ENCODE measurements at regions not wholly inside any gene's neighbourhood (a gene's known extent, or its start where the extent isn't known, plus 50 kb on each side); places are given as distances from the start of the nearest gene placed in this dataset.

DNA sequence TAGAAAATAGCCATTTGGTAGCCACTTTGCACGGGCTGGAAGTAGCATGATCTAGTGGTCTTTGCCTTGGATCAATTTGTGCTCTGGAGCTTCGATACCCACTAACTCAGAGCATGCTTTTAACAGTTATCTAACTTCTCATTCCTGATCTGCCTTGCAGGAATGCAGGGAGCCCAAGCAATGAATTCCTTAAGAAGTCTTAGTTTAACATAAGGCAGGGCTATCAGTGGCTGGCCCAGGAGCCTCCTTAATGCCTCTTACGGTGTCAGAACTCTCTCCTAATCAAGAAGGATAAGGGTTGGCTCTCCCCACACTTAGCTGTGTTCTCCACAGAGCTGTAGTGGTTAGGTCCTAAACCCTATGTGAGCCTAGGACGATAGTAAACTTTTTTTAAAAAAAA is 95.8 kb upstream of the TBCA start:
- H3K36me3 ChIP-seq = no peaks in the 10 kb centered on the region
- 78 to 81% methylated on average over 4 of the region's 4 CpGs for WGBS, 2 donors

DNA sequence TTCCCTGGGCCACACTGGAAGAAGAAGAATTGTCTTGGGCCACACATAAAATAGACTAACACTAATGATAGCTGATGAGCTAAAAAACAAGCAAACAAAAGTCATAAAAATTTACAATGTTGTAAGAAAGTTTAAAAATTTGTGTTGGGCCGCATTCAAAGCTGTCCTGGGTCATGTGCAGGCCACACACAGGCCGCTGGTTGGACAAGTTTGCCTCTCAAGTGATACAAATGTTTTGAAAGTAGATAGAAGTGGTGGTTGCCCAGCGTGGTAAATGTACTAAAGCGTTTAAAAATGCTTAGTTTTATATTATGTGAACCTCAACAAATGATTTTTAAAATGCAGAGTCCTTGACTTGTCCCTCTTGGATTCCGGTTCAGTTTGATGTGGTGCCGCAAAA is 94.9 kb upstream of the TBCA start:
- DNase-seq = no peak

More for the DNA sequence above, 95.8 kb upstream of the TBCA start:
- no peak overlapping the region for H3K27ac ChIP-seq
- H3K9me3 ChIP-seq = no peaks in the 10 kb centered on the region
- no peak overlapping the region for H3K4me3 ChIP-seq
- H3K4me1 ChIP-seq = no peaks in the 10 kb centered on the region
- no peak for TF ChIP-seq POLR2AphosphoS5 (IDR thresholded peaks at IDR 0.05)
- no peak for TF ChIP-seq EP300 (IDR thresholded peaks at IDR 0.05)
- no peak for TF ChIP-seq POLR2A (IDR thresholded peaks at IDR 0.05)
- no peak for TF ChIP-seq CTCF (IDR thresholded peaks at IDR 0.05)
- DNase-seq (no peak), ATAC-seq (ENCODE audit: low FRiP score in 2 of 2) (no peak)
- H3K27me3 ChIP-seq = no peaks in the 10 kb centered on the region

DNA sequence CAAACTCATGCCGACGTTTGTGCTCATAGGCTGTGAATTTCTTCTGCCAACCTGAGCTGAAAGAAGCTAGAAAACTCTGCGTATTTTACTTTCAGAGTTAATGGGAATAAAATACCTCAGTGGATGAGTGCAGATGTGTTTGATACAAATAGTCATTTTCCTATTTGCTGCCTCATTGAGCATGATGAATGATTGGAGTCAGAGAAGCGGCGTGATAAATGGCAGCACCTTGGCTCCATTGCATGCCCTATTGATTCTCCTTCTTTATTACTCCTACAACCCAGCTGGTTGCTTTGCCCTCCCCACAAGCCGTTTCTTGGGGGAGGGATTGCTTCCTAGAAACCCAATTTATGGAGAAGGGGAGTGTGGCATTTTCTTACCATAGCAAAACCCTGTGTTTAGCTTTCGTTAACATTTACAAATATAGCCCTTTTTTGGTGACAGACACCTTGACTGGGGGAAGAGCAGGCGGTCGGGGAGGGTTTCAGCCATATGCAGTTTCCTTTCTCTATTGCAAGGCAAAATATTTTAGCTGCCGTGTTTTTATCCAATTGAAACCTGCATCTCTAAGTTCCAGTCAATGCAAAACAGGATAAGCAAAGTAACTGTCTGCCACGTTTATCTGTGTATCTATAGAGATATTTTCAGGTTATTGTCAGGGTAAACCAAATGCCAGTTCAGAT is 93.1 kb upstream of the TBCA start:
- 84 to 86% methylated on average over 11 of the region's 11 CpGs for WGBS, 2 donors
- TF ChIP-seq EP300 (IDR thresholded peaks at IDR 0.05) (no peak), POLR2AphosphoS5 (IDR thresholded peaks at IDR 0.05) (no peak), CTCF (IDR thresholded peaks at IDR 0.05) (no peak), POLR2A (IDR thresholded peaks at IDR 0.05) (no peak)
- H3K27me3 ChIP-seq = no peaks in the 10 kb centered on the region
- DNase-seq (no peak), ATAC-seq (ENCODE audit: low FRiP score in 2 of 2) (no peak)
- H3K36me3 ChIP-seq = no peaks in the 10 kb centered on the region
- H3K4me1 ChIP-seq = no peaks in the 10 kb centered on the region
- H3K9me3 ChIP-seq = no peaks in the 10 kb centered on the region
- H3K27ac ChIP-seq = no peak overlapping the region
- no peak overlapping the region for H3K4me3 ChIP-seq

More for the DNA sequence above, 94.9 kb upstream of the TBCA start:
- TF ChIP-seq EP300 (IDR thresholded peaks at IDR 0.05) (no peak), CTCF (IDR thresholded peaks at IDR 0.05) (no peak), POLR2AphosphoS5 (IDR thresholded peaks at IDR 0.05) (no peak), POLR2A (IDR thresholded peaks at IDR 0.05) (no peak)
- WGBS, 2 donors = 84 to 89% methylated on average over 6 of the region's 6 CpGs
- H3K36me3 ChIP-seq = no peaks in the 10 kb centered on the region
- H3K27me3 ChIP-seq = no peaks in the 10 kb centered on the region
- no peaks in the 10 kb centered on the region for H3K4me1 ChIP-seq
- ATAC-seq (ENCODE audit: low FRiP score in 2 of 2) = no peak
- no peak overlapping the region for H3K27ac ChIP-seq
- H3K4me3 ChIP-seq = no peak overlapping the region
- H3K9me3 ChIP-seq = no peaks in the 10 kb centered on the region

DNA sequence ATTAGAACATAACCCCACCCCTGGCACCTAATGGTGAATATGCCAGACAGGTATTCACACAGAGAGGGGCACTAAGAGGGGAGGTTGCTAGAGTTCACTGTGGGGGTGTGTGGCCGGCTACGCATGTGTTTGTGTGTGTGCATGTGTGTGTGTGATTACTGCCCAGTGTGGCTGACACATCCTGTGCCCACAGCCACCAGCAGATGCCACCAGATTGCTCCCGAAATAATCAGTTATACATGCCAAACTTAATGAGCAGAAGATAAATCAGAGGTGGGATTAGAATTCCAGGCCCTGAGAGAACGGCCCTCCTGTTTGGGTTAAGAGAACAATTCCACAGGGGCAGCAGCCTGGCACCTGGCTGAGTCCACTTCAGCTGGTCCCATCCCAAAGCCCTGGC is 91.8 kb upstream of the TBCA start:
- Histone ChIP-seq H3K27ac (no peak overlapping the region), H3K4me3 (no peak overlapping the region), H3K27me3 (no peaks in the 10 kb centered on the region), H3K36me3 (no peaks in the 10 kb centered on the region), H3K9me3 (no peaks in the 10 kb centered on the region), H3K4me1 (no peaks in the 10 kb centered on the region)
- no peak for DNase-seq
- TF ChIP-seq POLR2AphosphoS5 (IDR thresholded peaks at IDR 0.05) (no peak), CTCF (IDR thresholded peaks at IDR 0.05) (no peak), EP300 (IDR thresholded peaks at IDR 0.05) (no peak), POLR2A (IDR thresholded peaks at IDR 0.05) (no peak)
- no peak for ATAC-seq (ENCODE audit: low FRiP score in 2 of 2)
- 67 to 87% methylated on average over 4 of the region's 4 CpGs for WGBS, 2 donors

GRCh38 chr5:77867194-77867691 is 91.1 kb upstream of the TBCA start:
- Histone ChIP-seq H3K27ac (no peak overlapping the region), H3K4me1 (no peaks in the 10 kb centered on the region), H3K36me3 (no peaks in the 10 kb centered on the region), H3K9me3 (no peaks in the 10 kb centered on the region), H3K27me3 (no peaks in the 10 kb centered on the region), H3K4me3 (no peak overlapping the region)
- no peak for ATAC-seq (ENCODE audit: low FRiP score in 2 of 2)
- no peak for DNase-seq
- TF ChIP-seq POLR2A (IDR thresholded peaks at IDR 0.05) (no peak), CTCF (IDR thresholded peaks at IDR 0.05) (peak in 2 of 6 experiments; percentile 9 to 17)
- WGBS, 2 donors = 42 to 47% methylated on average over 2 of the region's 2 CpGs
